HT1080 (cell line): ENCODE measurements at regions not wholly inside any gene's neighbourhood (a gene's known extent, or its start where the extent isn't known, plus 50 kb on each side); places are given as distances from the start of the nearest gene placed in this dataset.

Source experiments
- DNase-seq: peaks from one replicate; pipeline ENCODE4 v3.0.0-alpha.2; 2015; ENCODE audit warnings: low read depth

- DNase-seq: no peak
Observed at GRCh38 chr15:73803806-73804205, 50.7 kb upstream of the INSYN1 start.

- no peak for DNase-seq
Observed at GRCh38 chr15:73805504-73806089, 52.4 kb upstream of the INSYN1 start.

GRCh38 chr15:73806698-73807483 lies 53.7 kb upstream of the INSYN1 start:
- no peak for DNase-seq

- no peak for DNase-seq
Observed at GRCh38 chr15:73807865-73808264, 54.7 kb upstream of the INSYN1 start.

GRCh38 chr15:73809728-73810501 lies 56.8 kb upstream of the INSYN1 start:
- peak; percentile 45 for DNase-seq

GRCh38 chr15:73812806-73813465 lies 59.8 kb upstream of the INSYN1 start:
- DNase-seq: no peak

GRCh38 chr15:73813589-73813988 lies 59.8 kb upstream of the TBC1D21 start:
- no peak for DNase-seq

GRCh38 chr15:73818308-73818985 lies 54.9 kb upstream of the TBC1D21 start:
- DNase-seq: no peak

- DNase-seq: no peak
Observed at GRCh38 chr15:73821181-73821580, 52.2 kb upstream of the TBC1D21 start.

- DNase-seq: no peak
Observed at GRCh38 chr15:73822998-73823397, 50.4 kb upstream of the TBC1D21 start.
